Mesothelial cell of epicardium (in vitro differentiated cells): ENCODE measurements at regions not wholly inside any gene's neighbourhood (a gene's known extent, or its start where the extent isn't known, plus 50 kb on each side); places are given as distances from the start of the nearest gene placed in this dataset.

ENCODE experiments used
- DNase-seq, 2 experiments: peaks; one replicate each; pipeline ENCODE4 v3.0.0; 2021; ENCODE audit warnings: low spot score in 2 of 2; ENCODE audit not compliant: unreplicated experiment in 2 of 2
- H3K27ac Mint-ChIP-seq: 2 replicates; pipeline ENCODE4 v1.8.0; 2021; ENCODE audit warnings: mixed read lengths
- H3K27me3 Mint-ChIP-seq: 2 replicates; pipeline ENCODE4 v1.8.0; 2021; ENCODE audit warnings: low read depth, mixed read lengths
- H3K36me3 Mint-ChIP-seq: 2 replicates; pipeline ENCODE4 v1.8.0; 2021; ENCODE audit warnings: mixed read lengths
- H3K4me1 Mint-ChIP-seq: 2 replicates; pipeline ENCODE4 v1.8.0; 2021; ENCODE audit warnings: mixed read lengths
- H3K4me3 Mint-ChIP-seq: 2 replicates; pipeline ENCODE4 v1.8.0; 2021; ENCODE audit warnings: mild to moderate bottlenecking, moderate library complexity, mixed read lengths
- H3K9me3 Mint-ChIP-seq: 2 replicates; pipeline ENCODE4 v1.8.0; 2021; ENCODE audit warnings: mixed read lengths
- CTCF ChIP-seq: fragments of 200-600 bp; sonication (generic); IDR thresholded peaks from one replicate; pipeline ENCODE4 v1.5.0; 2021; ENCODE audit warnings: antibody characterized with exemption; ENCODE audit not compliant: unreplicated experiment

- H3K4me3 Mint-ChIP-seq = no peak overlapping the region
- no peak overlapping the region for H3K27ac Mint-ChIP-seq
- peaks cover 8% of the 10 kb centered on the region for H3K4me1 Mint-ChIP-seq
These were observed 75.0 kb upstream of the OXGR1 start for GRCh38 chr13:97069050-97069815.

GRCh38 chr13:97072297-97072696, 78.0 kb upstream of the OXGR1 start:
- no peaks in the 10 kb centered on the region for H3K27me3 Mint-ChIP-seq
- H3K9me3 Mint-ChIP-seq = peaks cover 17% of the 10 kb centered on the region
- H3K4me1 Mint-ChIP-seq = peaks cover 8% of the 10 kb centered on the region
- no peak for DNase-seq
- no peak for TF ChIP-seq CTCF
- H3K4me3 Mint-ChIP-seq = no peak overlapping the region
- peaks cover 4% of the 10 kb centered on the region for H3K36me3 Mint-ChIP-seq
- H3K27ac Mint-ChIP-seq = no peak overlapping the region

More at GRCh38 chr13:97069050-97069815, 75.0 kb upstream of the OXGR1 start:
- Mint-ChIP-seq H3K9me3 (peaks cover 8% of the 10 kb centered on the region), H3K27me3 (peaks cover 4% of the 10 kb centered on the region), H3K36me3 (peaks cover under 1% of the 10 kb centered on the region)
- no peak for TF ChIP-seq CTCF
- DNase-seq = no peak

GRCh38 chr13:97074618-97075017, 80.3 kb upstream of the OXGR1 start:
- no peaks in the 10 kb centered on the region for H3K27me3 Mint-ChIP-seq

GRCh38 chr13:97076898-97077297, 82.6 kb upstream of the OXGR1 start:
- no peak for TF ChIP-seq CTCF
- peaks cover 4% of the 10 kb centered on the region for H3K36me3 Mint-ChIP-seq
- peak overlapping the region; percentile 60 for H3K4me3 Mint-ChIP-seq
- H3K27me3 Mint-ChIP-seq = no peaks in the 10 kb centered on the region
- H3K27ac Mint-ChIP-seq = peak overlapping the region; percentile 66
- no peaks in the 10 kb centered on the region for H3K4me1 Mint-ChIP-seq
- peaks cover 17% of the 10 kb centered on the region for H3K9me3 Mint-ChIP-seq
- no peak for DNase-seq

More at GRCh38 chr13:97074618-97075017, 80.3 kb upstream of the OXGR1 start:
- Mint-ChIP-seq H3K9me3 (peaks cover 17% of the 10 kb centered on the region), H3K4me1 (no peaks in the 10 kb centered on the region), H3K27ac (no peak overlapping the region), H3K36me3 (peaks cover 4% of the 10 kb centered on the region), H3K4me3 (no peak overlapping the region)
- no peak for DNase-seq
- TF ChIP-seq CTCF = no peak

- Mint-ChIP-seq H3K27me3 (no peaks in the 10 kb centered on the region), H3K27ac (peak overlapping the region; percentile 66), H3K4me1 (no peaks in the 10 kb centered on the region), H3K4me3 (peak overlapping the region; percentile 60), H3K36me3 (peaks cover 4% of the 10 kb centered on the region), H3K9me3 (peaks cover 17% of the 10 kb centered on the region)
- no peak for DNase-seq
- no peak for TF ChIP-seq CTCF
These were observed 83.1 kb upstream of the OXGR1 start for GRCh38 chr13:97077341-97077740.
